Right lung (tissue), 2 donors: ENCODE measurements at regions not wholly inside any gene's neighbourhood (a gene's known extent, or its start where the extent isn't known, plus 50 kb on each side); places are given as distances from the start of the nearest gene placed in this dataset.
"Not testable (repeated sequence)": the region's sequence is repeated elsewhere in the genome, so short reads cannot be mapped to it uniquely, and the experiment has no call there.

Experiments used
- DNase-seq, 2 donors: peaks; one replicate each; pipeline ENCODE4 v3.0.0-alpha.2; 2013

DNA sequence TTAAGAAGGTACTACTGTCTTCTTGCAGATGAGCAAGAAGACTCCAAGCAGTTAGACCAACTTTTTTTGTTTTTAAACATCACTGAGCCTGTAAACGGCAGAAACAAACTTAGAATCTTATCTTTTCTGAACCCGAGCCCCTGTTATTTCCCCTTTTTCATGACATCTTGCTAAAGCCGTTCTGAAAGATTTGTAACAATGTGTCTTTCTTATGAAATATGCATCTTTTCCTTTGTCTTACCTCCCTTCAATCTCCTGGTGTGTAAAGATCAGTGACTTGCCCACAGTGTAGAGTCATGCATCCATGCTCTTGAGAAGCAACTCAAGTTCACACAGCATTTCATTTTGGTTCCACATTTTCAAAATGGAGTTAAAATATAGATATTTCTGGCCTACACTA is 288.8 kb upstream of the CELF4 start:
- DNase-seq, result no peak

DNA sequence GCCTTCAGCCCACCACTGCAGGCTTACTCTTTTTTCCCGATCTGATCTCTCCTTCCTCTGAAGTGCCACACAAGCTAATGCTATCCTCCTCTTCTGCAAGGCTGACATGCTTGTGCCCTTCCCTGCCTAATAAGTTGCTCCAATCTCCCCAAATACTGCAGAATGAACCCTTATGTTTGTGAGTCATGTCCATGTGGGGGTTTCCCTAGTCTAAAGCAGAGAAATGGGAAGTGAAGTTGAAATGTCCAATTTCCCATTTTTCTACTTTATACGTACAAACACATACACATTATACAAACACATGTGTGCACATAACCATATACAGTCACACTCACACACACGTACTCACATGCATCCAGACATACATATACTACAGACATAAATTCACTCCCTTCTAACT is 288.1 kb upstream of the CELF4 start:
- DNase-seq, result no peak

DNA sequence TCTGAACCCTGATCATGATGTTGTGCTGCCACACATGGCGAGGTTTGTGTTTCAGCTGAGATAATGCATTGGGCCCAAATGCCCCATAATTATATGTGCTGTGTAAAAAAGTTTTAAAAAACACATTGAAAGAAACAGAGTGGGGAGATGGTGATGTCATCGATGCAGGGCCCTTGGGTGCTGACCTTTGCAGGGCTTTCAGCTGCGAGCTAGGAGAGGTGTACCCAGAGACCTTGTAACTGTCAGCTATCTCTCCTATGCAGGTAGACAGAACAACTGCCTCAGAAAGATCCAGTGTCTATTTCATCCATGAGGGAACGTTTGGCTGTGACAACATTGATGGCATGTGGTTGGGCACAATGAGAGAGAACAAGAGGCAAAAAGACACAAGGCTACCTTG is 286.9 kb upstream of the CELF4 start:
- no peak for DNase-seq

DNA sequence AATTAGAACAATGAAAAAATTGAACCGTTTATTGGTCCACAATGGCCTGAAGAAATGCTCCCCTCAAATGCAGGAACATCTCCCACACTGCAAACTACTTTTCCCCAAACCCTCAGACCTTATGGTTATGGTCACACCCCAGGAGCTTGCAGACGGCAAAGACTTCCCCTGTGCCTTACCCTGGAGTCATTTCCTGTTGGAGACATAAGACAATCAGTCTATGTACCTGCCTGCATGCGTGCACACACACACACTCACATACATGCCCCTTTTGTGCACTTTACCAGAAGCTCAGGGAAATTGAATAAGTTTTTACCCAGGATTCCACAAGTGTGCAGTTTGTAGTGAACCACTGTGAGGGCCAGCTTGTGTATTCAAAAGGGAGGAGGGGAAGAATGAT is 281.9 kb upstream of the CELF4 start:
- no peak for DNase-seq

DNA sequence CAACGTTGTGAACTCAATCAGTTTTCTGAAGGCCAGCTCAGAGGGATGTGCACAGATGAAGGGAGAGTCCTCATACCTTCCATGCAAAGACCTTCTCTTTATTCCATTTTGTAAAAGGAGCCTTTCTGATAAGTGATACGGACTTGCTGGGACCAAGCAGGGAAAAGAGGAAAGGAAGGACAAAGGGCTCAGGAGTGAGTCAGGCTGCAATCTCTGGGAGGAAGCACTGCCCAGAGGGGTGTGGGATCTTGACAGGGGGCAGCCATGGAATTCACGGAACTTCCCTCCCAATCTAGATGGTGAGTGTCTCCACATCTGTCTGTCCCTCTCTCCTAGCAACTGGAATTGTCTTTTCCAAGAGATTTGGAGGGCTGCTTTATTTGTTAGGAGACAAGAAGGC is 281.4 kb upstream of the CELF4 start:
- no peak for DNase-seq

DNA sequence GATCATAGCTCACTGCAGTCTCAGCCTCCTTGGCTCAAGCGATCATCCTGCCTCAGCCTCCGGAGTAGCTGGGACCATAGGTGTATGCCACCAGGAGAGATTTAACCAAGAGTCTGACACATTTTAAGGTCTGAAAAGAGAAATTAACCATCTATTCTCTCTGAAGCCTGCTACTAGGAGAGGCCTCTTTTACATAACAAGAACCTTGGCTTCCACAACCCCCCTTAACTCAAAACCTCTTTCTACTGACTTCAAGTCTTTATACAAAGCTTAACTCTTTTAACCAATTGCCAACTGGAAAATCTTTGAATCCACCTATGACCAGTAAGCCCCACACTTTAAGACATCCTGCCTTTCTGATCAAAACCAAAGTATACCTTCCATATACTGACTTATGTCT is 279.9 kb upstream of the CELF4 start:
- DNase-seq, result no peak

DNA sequence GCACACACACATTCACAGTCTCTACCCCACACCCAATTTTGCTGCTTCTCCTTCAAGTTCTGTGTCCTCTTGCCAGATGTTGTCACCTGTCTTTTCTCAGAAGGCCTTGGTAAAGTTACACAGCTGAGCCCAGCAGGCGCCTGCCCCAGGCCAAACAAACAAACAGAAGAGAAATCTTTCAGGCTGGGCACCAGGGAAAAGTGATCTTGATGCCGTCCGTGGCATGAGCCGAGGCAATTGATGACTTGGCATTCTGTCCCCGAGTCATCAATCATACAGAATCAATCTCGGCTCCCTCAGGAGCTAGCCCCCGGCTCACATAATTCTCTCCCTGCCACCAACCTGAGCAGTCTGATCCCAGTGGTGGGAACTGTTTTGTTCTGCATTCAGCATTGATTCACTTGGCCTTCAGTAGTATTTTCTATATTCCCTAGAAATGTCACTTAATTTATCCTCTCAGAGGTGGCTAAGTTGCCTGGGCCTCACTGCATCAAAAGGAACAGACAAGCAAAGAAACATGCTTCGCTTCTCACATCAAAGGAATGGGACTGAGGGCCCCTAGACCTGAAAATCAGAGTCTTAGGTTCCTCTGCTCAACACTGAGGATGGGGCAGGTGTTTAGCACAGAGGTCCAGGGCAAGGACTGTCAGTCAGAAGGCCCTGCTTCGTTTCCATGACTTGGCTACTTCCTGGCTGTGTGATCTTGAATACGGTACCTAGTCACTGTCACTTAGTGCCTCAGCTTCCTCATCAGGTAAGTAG is 278.8 kb upstream of the CELF4 start:
- DNase-seq, result no peak

DNA sequence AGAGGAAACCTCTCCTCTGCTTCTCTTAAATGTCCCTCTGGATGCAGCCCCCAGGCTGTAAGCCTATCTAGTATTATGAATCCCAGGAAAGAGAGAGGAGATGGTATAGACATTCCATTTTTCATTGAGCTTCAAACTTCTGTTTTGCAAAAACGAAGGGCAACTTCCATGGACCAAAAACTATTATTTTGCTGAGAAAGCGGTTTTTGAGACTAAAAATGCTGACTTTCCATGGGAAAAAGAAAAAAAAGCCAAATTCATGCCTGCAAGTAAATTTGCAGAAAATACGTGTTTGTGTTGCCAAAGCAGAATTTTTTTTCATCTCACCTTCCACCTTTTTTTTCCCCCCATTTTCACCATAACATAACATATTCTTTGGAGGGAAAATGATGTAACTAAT is 272.5 kb upstream of the CELF4 start:
- no peak for DNase-seq

DNA sequence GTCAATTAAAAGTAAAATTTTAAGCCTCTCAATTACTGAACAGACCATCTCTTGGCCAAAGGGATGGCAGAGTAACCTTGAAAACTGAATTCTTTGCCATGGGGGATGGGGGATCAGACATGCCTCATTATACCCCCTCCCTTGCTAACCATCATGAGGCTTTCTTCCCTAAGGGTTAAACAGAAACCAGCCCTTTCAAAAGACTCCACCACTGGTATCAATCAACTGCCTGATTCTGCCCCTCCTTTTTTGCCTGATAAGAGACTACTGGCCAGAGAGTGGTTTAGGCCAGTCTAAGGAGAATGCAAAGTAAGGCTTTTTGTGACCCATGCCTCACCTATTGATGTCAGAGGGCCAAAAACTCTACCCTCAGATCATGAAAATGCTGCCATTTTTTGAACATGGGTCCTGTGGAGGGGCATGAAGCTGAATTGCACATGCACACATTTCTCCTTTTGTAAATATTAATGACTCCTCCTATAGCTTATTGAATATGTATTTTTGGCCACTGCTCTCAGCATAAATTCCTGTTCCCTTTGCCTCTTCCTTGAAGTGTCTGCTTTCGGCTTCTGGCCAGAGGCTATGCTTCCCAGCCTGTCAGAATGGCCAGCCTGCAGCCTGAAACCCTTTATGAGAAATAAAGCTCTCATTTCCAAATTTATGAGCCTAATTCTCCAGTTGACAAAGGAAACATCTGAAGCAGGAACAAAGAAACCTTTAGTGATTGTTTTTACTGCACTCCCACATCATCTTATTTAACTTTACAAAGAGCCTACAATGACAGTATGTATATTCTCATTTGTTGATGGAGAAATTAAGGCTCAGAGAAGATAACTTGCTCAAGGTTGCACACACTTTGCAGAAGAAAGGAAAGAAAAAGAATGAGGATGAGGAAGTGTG is 270.7 kb upstream of the CELF4 start:
- DNase-seq, result no peak

DNA sequence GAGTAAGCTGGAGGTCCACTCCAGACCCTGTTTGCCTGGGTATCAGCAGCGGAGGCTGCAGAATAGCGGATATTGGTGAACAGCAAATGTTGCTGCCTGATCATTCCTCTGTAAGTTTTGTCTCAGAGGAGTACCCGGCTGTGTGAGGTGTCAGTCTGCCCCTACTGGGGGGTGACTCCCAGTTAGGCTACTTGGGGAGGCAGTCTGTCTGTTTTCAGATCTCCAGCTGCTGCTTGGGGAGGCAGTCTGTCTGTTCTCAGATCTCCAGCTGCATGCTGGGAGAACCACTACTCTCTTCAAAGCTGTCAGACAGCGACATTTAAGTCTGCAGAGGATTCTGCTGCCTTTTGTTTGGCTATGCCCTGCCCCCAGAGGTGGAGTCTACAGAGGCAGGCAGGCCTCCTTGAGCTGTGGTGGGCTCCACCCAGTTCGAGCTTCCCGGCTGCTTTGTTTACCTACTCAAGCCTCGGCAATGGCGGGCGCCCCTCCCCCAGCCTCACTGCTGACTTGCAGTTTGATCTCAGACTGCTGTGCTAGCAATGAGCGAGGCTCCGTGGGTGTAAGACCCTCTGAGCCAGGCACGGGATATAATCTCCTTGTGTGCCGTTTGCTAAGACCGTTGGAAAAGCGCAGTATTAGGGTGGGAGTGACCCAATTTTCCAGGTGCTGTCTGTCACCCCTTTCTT is 266.6 kb upstream of the CELF4 start:
- not testable (repeated sequence) for DNase-seq

DNA sequence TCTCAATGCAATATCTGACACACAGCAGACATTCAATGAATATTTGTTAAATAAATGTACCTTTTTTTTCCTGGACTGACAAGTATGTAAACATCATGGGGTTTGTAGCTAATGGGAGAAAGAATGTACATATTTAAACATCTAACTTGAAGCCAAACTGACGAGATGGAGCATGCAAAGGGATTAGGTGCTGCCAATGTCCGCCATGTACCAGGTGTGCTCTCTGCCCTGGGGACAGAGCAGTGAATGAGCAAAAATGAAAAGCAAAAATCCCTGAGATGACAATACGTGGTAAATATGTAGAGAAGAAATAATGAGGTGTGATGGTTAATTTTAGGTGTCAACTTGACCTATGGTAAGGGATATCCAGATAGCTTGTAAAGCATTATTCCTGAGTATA is 247.4 kb upstream of the CELF4 start:
- DNase-seq, result no peak

DNA sequence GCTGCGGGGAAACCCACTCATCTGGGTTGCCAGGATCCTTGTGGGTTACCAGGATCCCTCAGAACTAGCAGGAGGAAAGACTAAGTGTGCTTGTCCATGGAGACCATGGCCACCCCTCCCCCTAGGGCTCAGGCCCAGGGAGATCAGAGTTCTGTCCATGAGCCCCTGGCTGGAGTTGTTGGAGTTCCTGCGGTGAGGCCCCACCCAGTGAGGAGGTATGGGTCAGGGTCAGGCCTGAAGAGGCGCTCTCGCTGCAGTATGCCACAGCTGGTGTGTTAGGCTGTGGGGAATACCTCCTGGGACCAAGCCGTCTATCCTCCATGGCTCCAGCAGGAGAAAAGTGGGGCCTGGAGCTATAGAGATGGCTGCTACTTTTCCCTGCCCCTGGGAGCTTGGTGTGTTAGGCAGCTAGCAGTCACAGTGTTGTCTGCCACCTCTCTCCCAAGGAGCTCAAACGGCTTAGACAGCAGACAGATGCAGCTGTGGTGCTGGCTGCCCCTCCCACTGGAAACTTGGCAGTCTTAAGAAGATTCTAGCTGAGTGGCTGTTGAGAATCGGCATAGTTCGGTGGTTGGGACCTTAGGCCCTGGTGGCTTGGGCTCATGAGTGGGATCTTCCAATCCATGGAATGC is 240.3 kb upstream of the CELF4 start:
- DNase-seq, result no peak

DNA sequence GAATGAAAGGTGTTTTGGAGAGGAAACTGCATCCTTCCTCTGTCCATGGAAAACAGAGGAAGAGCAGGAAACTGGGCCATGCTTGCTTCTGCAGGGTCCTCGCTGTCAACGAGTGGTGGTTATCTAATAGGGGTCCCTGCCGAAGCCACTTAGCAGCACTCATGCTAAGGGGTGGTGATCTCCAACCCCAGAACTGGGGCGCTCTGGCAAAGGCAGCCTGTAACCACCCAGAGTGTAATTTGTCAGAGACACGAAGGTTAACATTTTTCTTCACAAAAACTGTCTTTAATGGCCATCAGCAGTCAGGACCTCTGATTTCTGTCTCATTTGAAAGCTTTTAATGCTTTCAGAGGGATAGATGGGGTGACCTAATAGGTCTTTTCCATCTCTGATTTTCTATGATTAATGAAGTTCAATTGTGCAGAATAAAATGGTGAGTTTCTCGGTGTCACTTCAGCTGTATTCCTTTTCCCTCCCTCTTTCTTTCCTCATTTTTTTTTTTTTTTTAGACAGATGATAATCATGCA is 231.3 kb upstream of the CELF4 start:
- DNase-seq, result no peak

DNA sequence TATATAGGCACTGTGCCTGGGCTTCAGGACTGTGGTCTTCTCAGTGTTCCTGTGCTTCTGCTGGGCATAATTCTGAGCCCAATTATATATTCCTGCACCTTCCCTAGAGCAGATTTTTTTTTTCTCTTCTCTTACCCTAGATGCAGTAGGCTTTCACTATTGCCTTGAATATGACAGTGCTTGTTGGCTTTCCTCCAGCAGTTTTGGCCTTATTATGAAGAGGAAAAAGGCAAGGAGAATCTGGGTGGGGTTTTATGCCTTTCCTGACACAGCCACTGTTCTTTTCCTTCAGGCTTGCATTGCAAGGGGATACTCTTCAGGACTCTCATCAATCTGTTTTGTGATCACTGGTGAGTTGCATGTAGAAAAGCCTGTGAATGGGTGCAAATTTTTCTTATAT is 221.9 kb upstream of the CELF4 start:
- no peak for DNase-seq

DNA sequence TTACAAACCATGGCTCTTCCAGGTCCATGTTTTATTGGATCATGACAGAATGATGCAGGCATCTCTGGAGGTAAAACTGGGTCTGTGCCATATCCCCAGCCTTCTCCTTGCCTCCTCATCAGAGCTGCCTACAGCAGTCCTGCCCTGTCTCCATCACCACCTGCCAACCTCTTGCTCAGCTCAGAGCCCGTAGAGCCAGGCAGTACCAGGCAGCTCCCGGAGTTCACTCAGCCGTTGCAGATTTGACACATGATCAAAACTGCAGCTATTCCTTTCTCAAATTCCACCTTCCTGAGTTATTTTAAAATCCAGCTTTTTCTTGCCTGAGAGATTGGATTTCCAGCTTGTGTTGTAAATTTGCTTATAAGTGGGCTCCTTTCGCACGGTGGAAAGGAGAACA is 218.2 kb upstream of the CELF4 start:
- no peak for DNase-seq

DNA sequence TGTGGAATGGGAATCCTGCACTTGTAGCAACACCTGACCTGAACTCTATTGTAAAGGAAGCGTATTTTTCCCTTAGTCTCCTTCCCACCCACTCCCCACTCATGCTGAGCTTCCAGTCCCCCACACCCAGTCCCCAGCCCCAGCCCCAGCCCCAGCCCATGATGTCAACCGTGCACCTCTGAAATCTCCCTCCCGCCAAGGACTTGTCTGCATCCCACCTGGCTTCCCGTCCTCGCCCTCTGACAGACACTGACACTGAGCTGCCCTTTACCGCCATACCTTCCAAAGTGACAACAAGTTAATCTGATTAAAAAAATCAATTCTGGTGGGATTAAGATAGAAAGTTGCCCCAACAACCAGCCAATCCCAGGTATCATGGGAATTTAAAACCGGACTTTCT is 213.6 kb upstream of the CELF4 start:
- no peak for DNase-seq

DNA sequence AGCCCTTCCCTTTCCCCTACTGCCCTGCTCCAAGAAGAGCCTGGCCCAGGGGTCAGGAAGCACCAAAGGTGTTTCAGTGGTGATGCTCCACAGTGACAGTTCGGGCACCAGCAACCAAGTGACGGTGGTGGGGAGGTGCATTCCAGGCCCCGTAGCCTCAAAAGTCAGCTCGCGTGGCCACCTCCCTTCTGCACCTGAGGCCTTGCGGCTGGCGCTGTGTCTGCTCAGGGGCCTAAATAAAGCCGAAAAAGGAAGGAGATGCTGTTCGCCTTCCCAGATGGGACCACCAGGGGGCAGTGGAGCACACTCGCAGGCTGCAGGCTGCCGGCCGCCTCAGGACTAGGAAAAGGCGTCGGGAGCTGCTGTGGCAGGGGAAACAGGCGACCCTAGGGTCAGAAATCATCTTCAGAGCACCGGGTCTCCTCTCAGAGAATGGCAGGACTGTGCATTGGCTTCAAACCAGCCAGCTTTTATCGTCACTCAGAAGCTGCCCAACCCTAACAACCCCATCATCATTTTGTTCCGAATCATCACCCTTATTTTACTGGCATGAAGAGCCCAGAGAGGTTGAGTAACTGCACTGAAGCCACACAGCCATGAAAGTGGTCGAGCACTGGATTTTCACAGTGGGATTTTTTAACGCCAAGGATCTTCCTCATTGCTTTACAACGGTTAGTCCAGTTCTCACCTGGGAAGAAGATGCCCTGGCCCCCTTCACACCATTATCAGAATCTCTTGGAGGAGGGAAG is 213.0 kb upstream of the CELF4 start:
- peak; percentile 45 to 60 for DNase-seq

DNA sequence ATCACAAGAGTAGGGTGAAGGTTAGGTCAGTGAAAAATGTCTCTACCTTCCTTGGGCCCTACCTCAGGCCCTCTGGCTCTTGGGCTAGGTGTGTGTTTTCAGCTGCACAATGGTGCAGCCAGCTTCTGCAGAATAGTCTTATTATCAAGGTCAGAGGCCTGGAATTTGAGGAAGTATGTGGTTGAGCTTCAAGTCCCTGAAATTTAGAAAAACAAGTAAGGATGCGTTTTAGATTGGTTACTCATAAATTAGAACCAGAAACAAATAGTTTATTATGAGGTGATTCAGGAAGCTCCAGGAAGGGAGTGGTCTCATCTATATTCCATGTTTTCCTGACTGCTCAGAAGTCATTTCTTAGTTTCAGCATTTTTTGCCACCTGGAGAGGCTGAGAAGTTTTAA is 204.2 kb upstream of the CELF4 start:
- no peak for DNase-seq

DNA sequence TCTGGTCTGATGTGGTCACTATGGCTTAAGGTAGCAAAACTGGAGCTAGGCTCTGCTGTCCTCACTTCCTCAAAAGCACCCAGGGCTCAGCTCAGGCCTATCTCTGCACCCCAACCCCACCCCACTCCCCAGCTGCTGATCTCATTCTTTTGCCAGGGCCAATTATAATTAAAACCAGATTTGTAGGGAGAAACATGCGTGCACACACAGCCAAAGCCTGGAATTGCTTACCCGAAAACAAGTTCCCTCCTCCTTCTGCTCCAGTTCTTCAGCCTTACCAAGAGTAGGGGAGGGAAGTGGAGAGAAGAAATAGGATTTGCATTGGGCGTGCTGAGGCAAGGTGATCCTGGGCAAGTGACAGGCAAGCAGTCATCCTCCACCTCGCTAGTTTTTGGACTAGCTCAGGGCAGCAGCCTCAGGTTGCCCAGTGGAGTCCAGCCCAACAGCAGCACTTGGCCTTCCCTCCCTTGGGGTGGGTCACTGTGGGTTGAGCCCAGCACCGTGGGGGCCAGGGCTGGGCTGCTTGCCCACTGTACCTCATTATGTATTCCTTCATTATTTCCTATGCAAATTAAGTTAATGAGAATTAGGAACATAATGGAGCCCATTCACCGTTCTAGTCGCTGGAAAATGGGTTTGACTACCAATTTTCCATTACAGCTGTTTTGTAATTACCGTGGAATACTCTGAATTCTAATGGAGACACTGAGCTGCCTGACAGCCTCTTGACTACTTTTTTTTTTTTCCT is 199.1 kb upstream of the CELF4 start:
- no peak for DNase-seq

DNA sequence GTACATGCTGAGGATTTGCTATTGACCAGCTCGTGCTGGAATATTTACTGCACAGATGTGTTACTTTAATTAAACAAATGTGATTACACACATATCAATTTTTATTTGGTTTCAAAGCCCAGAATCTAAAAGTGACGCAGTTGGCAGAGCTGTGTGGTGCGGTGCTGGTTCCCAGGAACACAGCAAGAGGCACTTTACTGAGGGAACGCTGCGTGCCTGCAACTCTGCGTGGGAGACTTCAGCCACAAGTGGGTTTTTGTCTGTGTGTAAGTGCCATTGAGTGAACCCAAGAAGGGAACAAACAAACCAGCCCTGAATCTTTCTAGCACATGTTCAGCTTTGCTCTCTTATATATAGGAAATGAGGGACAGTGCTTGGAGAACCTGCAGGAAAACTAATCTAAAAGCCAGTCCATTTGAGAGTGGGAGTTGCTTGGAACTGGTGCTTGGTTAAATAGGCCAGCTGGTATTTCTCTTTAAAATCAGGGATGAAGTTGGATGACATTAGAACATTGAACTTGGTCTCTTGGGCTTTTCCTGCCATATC is 196.6 kb upstream of the CELF4 start:
- no peak for DNase-seq
